CD4-positive, alpha-beta T cell treated with Interleukin-12 subunit alpha and Interleukin-12 subunit beta, for 1 hour (primary cell): ENCODE measurements at regions not wholly inside any gene's neighbourhood (a gene's known extent, or its start where the extent isn't known, plus 50 kb on each side); places are given as distances from the start of the nearest gene placed in this dataset.

Experiments
- DNase-seq: peaks from one replicate; pipeline ENCODE4 v3.0.0-alpha.2; 2020

DNA sequence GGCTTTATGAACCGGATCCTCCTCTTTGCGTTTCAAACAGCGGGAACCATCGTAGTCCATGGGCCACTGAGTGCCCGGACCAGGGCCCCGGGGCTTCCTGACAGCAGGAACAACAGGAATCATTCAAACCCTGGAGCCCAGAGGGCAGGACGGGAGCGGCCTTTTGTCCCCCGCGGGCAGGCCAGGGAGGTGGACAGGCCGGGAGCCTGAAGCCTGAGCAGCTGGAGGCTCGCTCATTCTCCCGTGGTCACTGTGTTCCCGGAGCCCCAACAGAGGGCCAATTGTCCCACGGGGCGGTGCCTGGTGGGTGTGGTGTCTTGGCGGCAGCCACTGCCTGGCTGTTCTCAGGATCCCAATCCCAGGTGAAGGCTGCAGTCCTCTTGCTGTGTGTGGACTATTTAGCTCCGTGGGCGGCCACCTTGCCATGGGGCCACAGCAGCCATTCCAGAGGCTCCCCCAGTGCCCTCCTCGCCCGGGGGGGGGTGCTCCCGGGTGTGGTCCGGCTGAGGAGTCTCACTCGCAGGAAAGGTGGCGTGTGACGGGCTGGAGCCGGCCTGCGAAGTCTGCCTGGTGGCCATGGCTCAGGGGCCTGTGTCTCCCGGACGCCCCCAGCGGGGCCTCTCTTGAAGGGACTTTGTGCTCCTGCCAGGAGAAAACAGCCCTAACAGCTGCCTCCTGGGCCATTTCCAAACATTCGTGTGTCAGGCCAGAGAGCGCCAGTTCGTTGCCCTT lies 77.2 kb upstream of the BHLHE23 start:
- no peak for DNase-seq

DNA sequence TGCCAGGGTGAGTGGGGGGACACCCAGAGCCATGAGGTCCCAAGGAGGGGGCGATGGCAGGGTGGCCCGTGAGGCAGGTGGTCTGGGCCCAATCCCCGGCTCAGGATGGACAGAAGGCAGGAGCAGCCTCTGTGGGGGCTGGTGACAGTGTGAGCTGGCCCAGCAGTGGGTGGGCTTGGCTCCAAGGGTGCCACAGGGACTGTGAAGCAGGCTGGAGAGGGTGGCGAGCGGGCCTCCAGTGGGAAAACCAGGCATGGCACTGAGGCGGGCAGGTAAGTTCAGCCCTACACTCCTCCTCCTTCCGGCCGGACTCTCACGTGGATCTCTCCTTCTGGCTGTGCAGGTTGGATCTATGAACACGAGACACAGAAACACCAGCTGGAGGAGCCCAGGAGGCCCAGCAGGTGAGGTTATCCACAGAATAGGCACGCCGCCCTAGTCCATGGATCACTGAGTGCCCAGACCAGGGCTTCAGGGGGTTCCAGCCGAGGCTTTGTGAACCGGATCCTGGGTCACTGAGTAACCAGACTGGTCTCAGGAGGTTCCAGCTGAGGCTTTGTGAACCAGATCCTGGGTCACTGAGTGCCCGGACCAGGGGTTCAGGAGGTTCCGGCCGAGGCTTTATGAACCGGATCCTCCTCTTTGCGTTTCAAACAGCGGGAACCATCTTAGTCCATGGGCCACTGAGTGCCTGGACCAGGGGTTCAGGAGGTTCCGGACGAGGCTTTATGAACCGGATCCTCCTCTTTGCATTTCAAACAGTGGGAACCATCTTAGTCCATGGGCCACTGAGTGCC lies 76.4 kb upstream of the BHLHE23 start:
- DNase-seq: no peak

DNA sequence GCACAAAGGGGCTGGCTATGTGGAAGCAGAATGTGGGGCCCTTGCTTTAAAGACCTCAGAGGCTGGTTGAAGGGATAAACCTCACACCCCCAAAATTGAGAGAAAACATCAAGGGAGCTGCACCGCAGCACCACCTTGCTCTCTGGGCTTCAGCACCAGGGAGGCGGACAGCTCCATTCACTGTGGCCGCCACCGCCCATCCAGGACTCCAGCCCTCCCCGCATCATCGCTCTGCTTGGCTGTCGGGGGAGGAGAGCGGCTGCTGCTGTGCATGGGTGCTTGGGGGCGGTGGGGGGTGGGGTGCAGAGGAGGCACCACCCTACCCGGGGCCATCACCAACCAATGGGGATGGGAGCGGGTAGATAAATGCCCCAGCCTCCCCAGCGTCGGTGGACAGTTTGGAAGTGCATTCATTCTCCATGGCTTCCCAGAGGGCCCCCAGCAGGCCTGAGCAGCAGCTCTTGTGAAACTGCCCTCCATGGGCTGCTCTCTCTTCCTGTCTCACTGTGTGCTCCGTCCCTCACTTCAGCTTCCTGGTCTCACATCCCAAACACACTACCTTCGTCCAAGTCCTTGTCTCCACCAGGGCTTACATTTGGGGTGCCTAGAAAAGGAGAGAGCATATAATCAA lies 75.7 kb upstream of the BHLHE23 start:
- peak; percentile 8 for DNase-seq

DNA sequence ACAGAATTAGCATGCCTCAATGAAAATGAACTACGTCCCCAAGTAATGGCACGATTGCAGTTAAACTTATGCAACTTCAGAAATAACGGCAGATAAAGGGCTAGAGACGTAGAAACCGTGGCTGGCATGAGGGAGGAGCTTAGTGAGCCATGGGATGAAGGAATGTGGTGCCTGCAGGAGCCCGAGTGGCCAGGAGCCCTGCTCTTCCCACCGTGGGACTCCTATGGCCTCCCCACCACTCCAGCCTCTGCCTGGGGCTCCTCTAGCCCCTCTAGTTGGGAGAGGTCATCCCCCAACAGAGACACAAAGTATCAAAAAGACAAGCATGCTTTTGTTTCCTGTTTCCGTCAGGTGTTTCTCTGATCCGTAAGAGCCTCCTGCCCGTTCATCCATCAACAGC lies 75.1 kb upstream of the BHLHE23 start:
- no peak for DNase-seq

DNA sequence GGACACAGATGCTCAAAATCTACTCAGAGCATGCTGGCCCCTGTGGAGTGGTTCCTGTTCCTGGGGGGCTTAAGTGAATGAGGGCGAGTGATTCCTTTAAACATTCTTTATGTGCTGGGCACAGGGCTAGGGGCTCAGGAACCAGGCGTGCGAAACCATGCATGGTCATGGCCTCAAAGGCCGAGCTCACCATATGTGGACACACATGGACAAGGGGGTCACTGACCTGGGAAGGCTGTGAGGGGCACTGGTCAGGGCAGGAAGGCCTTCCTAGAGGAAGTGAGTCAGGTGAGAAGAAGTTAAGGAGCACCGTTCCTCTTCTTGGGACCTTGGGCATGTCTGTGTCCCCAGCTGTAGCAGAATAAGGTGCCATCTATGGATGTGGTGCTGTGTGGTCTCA lies 74.6 kb upstream of the BHLHE23 start:
- DNase-seq: no peak

DNA sequence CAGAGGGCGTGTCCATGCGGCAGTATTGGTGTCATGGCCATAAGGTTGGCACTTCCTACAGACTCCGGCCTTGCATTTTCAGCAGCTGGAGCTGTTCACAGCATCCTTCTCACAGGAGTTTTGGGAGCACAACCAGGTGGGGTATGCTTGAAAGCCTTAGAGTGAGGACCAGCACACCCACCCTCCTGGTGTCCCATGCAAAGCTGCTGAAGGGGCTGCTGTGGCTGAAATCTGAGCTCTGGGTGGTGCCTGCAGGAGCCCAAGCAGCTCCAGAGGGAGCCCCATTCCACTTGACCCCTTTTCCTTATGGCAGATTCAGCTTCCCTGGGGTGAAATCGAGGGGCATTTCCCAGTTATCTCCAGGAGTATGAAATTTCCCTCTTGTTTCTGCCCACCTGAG lies 74.0 kb upstream of the BHLHE23 start:
- no peak for DNase-seq

DNA sequence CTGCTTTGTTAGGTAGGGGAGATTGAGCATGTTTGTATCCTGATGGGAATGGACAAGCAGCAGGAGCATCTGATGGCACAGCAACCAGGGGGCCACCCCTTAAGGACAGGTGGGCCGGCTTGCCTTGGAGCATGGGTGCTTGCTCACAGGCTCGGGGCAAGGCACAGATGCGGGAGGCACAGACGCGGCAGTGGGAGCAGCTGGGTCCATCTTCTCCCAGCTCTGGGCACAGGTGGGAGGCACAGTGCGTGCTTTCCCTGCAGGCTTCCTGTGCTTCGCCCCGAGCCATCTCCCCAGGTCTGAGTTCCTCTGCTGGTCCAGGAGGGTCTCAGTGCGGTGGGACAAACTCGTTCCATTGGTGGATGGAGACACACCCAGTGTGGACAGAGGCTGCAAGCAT lies 73.6 kb upstream of the BHLHE23 start:
- DNase-seq: no peak

DNA sequence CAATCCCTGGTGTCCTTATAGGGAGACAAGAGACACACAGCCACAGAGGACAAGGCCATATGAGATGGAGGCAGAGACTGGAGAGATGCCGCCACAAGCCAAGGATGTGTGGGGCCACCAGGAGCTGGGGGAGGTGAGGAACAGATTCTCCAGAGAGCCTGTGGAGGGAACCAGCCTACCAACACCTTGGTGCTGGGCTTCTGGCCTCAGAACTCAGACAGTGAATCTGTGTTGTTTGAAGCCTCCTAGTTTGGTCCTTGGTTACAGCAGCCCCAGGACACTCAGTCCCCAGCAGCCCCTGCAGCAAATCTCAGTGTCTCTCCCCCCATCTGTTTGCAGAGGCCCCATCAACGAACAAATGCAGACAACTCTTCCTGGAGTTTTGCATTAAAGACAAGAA lies 73.2 kb upstream of the BHLHE23 start:
- no peak for DNase-seq

DNA sequence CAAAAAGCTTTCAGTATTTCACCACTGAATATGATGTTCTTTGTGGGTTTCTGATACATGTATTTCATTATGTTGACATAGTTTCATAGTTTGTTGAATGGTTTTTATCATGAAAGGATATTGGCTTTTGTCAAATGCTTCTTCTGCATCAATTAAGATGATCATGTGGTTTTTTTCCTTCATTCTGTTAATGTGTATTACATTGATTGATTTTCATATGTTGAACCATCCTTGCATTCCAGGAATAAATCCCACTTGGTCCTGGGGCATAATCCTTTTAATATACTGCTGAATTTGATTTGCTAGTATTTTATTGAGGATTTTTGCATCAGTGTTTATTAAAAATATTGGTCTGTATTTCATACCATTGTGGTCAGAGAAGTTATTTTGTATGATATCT lies 70.9 kb upstream of the BHLHE23 start:
- no peak for DNase-seq

DNA sequence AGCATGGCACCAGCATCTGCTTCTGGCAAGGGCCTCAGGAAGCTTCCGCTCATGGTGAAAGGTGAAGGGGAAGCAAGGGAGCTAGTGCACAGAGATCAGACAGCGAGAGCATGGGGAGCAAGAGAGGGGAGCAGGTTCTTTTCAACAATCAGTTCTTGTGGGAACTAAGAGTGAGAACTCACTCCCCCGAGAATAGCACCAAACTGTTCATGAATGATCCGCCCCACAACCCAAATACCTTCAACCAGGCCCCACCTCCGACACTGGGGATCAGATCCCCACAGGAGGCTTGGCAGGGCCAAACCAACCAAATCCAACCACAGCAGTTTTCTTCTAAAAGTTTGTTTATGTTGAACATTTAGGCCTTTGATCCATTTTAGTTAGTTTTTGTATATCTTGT lies 69.7 kb upstream of the BHLHE23 start:
- DNase-seq: no peak

DNA sequence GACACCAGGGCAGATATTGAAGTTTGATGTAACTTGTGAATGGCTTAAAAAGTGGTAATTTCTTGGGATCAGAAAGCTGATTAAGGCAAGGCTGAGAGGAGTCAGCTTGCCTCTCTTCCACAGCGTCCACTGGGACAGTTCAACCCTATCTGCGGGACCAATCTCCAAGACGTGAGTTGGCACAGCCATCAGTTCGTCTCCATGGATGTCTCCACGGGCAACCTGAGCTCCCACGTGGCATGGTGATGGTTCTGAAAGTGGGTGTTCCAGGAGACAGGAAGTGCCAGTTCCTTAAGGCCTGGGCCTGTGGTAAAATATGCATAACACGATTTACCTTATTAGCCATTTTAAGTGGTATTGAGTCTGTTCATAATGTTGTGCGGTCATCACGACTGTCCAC lies 67.9 kb upstream of the BHLHE23 start:
- no peak for DNase-seq

DNA sequence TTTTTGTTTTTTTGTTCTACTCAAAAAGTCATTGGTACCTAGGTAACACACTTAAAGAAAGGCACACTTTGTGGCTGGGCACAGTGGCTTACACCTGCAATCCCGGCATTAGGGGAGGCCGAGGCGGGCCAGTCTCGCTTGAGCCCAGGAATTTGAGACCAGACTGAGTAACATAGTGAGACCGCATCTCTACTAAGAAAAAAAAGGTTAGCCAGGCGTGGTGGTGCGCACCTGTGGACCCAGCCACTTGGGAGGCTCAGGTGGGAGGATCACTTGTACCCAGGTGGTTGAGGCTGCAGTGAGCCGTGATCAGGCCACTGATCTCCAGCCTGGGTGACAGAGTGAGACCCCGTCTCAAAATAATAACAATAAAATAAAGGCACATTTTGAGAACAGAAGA lies 67.4 kb upstream of the BHLHE23 start:
- no peak for DNase-seq

DNA sequence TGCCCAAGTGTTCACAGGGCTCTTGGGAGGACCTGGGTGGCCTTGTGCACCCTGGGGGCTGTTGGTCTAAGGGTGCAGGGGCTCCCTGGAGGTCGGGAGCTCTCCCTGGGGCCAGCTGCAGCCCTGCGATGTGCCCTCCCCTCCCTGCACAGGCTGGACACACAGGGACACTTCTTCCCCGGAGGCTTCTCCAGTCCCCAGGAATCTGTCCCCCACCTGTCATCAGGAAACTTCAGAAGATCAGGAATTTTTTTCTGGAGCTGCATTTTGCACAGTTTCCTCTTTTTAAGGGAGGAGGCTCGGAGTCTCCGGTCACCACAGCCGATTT lies 66.9 kb upstream of the BHLHE23 start:
- DNase-seq: no peak

DNA sequence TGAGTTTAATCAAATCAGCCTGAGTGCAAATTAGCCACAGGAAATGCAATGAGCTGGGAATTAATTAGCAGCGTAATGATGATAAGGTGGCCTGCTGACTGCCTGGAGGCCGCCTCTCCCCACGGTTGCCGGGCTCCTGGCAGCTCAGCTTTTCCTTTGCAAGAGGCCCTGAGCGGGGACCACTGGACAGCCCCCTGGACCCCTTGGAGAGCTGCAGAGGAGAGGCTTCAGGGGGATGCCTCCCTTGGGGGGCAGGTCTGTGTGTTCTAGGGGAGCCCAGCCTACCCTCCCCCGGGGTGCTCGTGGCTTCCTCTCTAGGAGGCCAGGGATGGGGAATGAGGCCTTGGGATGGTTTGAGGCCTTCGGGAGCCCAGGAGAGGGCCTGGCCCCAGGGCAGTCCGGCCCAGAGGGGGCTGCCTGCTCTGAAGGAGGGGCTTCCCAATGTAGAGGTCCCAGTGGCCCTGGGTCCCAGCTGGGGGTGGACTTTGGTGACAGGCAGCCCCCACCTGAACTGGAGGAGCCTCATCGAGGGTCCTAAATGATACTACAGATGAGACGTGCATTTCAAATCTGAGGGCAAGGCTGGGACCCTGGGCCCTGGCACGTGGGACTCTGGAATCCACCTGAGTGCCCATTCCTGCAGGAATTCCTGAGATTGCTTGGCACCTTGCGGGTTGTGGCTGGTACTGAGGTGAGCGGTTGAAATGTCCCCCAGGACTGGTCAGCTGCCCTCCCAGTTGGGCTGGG lies 66.4 kb upstream of the BHLHE23 start:
- DNase-seq: no peak

DNA sequence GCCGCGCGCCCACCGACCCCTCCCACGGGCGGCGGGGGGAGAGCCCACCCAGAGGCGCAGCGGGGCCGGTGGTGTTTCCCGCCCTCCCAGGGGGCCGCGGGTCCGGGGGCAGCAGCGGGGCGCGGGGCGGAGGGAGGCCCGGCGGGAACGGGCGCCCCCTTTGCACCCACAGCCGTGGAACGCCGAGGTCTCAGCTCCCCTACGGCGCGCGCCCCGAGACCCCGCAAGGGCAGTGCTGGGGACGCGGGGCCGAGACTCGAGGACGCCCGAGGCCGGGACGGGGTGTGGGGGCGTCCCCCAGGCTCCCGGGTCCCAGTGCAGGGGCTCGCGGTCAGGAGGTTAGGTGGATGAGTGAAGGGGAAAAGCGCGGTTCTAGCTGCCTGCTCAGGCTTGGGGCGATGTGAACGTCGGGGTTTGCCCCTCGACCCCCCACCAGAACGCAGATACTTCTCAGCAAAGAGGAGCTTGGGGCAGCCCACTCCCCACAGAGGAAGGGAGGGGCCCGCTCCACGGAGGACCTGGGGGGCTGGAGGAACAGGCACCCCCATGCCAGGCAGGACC lies 65.5 kb upstream of the BHLHE23 start:
- DNase-seq: no peak

DNA sequence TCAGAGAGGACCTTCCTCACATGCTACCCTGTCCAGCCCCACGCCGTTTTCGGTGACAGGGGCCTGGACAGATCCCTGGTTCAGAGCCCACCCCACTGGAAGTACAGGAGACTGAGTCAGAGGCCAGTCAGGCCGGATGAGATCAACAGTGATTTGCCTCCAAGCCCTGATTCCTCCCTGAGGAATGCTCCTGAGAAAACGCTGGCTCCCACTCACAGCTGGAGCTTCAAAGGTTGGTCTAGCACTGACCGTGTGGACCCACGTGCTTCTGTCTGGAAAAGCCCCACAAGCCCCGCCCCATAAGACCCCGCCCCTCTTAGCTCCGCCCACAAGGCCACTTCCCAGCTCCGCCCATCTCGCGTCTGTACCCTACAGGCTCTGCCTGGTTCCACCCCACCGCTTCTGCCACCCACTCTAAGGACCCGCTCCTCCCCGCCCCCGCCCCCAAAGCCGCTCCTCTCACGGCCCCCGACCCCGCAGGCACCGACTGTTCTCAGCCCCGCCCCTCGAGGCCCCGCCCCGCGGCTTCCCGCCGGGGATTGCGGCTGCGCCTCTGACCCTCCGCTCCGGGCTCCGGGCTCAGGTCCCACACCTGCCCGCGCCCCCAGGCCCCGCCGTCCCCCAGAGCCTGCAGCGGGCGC lies 64.9 kb upstream of the BHLHE23 start:
- DNase-seq: peak; percentile 5

DNA sequence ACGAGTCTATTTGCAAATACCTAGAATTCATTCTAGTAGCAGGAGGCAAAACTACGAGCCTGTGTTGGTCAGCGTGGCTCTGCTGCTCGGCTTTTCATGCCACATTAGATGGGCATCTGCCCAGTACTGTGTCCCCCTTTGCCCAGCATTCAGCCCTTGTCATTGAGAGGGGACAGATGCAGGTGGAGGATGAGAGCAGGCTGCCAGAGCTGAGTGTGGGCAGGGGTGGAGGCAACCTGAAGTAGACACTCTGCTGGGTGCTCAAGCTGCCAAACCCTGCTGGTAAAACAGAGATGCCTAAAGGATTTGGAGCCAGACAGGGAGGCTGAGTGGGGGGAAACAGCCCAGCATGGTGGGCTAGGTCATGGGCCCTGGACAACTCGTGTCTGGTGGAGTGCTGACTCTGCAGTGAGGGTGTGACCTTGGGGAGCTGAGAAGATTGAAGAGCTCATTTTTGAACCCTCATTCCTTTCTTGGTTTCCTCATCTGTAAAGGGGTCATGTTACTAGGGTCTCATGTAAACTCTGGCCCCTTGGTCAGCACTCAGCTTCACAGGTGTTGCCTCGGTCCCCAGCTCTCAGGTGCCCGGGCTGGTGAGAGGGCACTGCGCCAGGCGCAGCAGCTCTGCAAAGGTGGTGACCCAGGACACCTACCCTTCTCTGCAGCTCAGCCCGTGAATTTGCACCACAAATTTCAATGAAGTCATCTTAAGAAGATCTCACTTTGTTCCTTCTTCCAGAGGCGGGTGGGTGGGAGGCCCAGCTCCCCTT lies 64.2 kb upstream of the BHLHE23 start:
- no peak for DNase-seq

DNA sequence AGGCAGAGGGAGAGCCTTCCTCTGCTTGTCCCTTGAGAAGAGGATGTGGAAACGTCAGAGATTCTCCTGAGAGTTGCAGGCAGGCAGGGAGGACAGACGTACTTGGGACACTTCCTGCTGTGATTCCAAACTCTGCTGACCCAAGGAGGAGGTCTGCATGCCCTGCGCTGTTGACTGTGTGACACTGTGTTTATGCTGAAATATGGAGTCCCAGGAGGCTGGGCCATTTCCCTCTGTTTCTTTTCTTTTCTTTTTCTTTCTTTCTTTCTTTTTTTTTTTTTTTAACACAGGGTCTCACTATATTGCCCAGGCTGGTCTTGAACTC lies 63.5 kb upstream of the BHLHE23 start:
- DNase-seq: no peak

DNA sequence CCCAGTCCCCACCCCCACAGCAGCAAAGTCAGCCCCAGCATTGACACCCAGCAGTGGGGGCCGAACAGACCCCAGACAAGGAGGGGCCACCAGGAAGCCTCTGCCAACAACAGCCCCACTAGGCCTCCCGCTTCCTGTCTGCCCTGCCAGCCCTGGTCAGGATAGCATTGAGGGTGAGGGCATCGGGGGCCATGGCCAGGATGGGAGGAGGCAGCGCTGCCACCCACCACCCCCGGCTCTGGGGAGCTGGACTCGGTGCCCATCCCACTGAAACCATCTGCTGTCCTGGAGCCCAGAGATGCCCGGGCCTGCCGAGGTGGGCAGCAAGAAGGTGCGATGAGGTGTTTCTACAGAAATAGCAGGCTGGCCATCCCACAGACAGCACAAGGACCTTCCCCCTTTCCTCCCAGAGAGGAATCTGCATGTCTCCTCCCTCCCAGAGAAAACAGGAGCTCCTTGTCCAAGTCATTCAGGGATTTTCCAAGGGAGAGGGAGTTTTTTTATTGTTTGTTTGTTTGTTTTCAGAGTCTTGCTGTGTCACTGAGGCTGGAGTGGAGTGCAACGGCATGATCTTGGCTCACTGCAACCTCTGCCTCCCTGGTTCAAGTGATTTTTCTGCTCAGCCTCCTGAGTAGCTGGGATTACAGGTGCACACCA lies 62.1 kb upstream of the BHLHE23 start:
- DNase-seq: no peak

DNA sequence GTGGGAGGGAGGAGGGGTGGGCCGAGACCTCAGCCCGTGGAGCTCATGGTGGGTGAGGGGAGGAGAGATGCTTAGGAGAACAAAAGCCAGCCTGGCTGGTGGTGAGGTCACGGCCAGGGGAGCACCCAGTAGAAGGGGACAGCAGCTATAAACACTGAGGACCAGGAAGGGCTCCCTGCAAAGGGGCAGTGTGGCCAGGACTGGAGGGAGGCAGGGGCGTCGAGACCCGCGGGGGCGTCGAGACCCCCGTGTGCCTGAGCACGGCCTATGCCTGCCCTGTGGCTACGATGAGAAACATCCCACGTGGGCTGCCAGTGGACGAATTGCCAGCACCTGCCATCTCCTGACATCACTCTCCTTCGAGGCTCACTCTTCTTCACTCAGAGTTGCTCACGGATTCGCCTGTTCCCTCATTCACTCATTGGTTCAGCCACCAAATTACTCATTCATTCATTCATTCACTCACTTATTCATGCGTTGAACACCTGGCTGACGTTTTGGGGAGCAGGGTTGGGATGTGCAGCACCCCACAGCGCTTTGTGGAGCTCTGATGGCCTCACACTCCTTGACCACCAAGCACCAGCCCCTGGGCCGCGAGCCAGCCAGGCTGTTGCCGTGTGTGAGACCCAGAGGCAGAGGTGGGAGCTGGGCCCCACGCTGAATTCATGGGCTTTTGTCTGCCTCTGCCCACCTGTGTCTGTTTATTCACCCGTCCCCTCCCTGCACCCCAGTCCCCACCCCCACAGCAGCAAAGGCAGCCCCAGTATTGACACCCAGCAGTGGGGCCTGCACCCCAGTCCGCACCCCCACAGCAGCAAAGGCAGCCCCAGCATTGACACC lies 61.2 kb upstream of the BHLHE23 start:
- no peak for DNase-seq

DNA sequence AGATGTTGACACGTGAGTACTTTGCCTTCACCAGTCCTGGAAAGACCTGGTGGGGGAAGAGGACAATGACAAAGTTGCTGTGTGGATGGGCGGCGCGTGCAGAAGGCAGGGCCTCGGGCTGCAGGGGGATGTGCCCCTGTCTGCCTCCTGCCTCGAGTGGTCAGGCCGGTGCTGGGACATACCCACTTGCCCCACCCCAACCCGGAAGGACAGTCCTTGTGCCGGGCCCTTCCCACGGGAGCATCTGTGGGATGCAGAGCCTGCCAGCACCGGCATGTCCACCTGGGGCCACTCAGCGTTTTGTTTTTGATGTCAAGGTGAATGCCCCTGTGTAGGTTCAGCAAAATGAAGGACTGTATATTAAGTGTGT lies 60.5 kb upstream of the BHLHE23 start:
- no peak for DNase-seq
